HepG2 (cell line): ENCODE measurements at regions not wholly inside any gene's neighbourhood (a gene's known extent, or its start where the extent isn't known, plus 50 kb on each side); places are given as distances from the start of the nearest gene placed in this dataset.

Experiments used
- ATAC-seq: fragments of 200-7000 bp; cut with Tn5 transposase; 3 replicates; pipeline ENCODE4 v1.9.1; 2020; ENCODE audit warnings: mild to moderate bottlenecking, moderate library complexity
- BruUV-seq: library from RNA; stranded (reverse); fragments of 400-500 nt; replicated peaks from 2 replicates; lab custom pipeline; 2021; lab: Mats Ljungman, UMichigan
- CTCF ChIA-PET: fragments of 300-600 bp; formaldehyde crosslinking; extraction: SDS; loops from one replicate; lab custom pipeline; 2021; ENCODE audit warnings: low total read pairs, inconsistent platforms, low intra/inter-chr PET ratio; lab: Yijun Ruan, JAX
- POLR2A ChIA-PET: fragments of 350-600 bp; sonication (Branson Sonifier 250); formaldehyde crosslinking; loops from one replicate; lab custom pipeline; 2020; ENCODE audit warnings: antibody characterized with exemption, inconsistent platforms; lab: Yijun Ruan, JAX
- DNase-seq: peaks from one replicate; pipeline ENCODE4 v3.0.0-alpha.2; 2015; ENCODE audit warnings: low spot score
- FAIRE-seq: peaks from 3 replicates; lab custom pipeline; 2011; peaks lifted over from hg19 to GRCh38; lab: Jason Lieb, UNC
- H2AFZ ChIP-seq: one replicate; pipeline ENCODE4 v1.6.1; 2011; ENCODE audit warnings: low read length, inconsistent platforms
- H3K27ac ChIP-seq: fragments of 300-600 bp; 3 replicates; pipeline ENCODE4 v1.8.0; 2011; ENCODE audit warnings: mixed run types, mild to moderate bottlenecking, mixed read lengths, low read length, inconsistent platforms; ENCODE audit not compliant: insufficient read depth; ENCODE audit errors: extremely low read length
- H3K27me3 ChIP-seq, 2 experiments: fragments of 200-600 bp in 1 of 2; 2 replicates in 1 of 2; 3 replicates in 1 of 2; pipeline versions ENCODE4 v1.6.0 to v1.8.0; 2011; ENCODE audit warnings: low read length in 2 of 2, mild to moderate bottlenecking in 2 of 2, moderate library complexity in 2 of 2, inconsistent platforms in 1 of 2; ENCODE audit not compliant: insufficient read depth in 2 of 2, control insufficient read depth in 1 of 2
- H3K36me3 ChIP-seq, 2 experiments: fragments of 200-600 bp in 1 of 2; replicated peaks in 1 of 2; 2 replicates in 1 of 2; 3 replicates in 1 of 2; pipeline versions ENCODE4 v1.5.1 to v1.8.0; 2011; ENCODE audit warnings: low read length in 2 of 2, inconsistent platforms in 1 of 2; ENCODE audit not compliant: insufficient read depth in 2 of 2, control insufficient read depth in 1 of 2
- H3K4me1 ChIP-seq: 2 replicates; pipeline ENCODE4 v1.5.1; 2012; ENCODE audit warnings: low read length, inconsistent platforms; ENCODE audit not compliant: insufficient read depth
- H3K4me2 ChIP-seq: 2 replicates; pipeline ENCODE4 v1.6.0; 2011; ENCODE audit warnings: low read depth, low read length, inconsistent platforms
- H3K4me3 ChIP-seq, 3 experiments: fragments of 200-600 bp in 1 of 3; sonication (generic), shearing (Covaris generic) in 1 of 3; replicated peaks in 1 of 3; 2 replicates each; pipeline ENCODE4 v1.5.1; 2011 to 2016; ENCODE audit warnings: low read length in 3 of 3, inconsistent platforms in 2 of 3, low read depth in 2 of 3, mild to moderate bottlenecking in 2 of 3, control low read depth in 1 of 3, mixed read lengths in 1 of 3; ENCODE audit not compliant: insufficient read depth in 1 of 3
- H3K79me2 ChIP-seq: one replicate; pipeline ENCODE4 v1.6.1; 2011; ENCODE audit warnings: low read length, inconsistent platforms; ENCODE audit not compliant: insufficient read depth
- H3K9ac ChIP-seq: 2 replicates; pipeline ENCODE4 v1.6.0; 2011; ENCODE audit warnings: mild to moderate bottlenecking, low read depth, low read length, inconsistent platforms; ENCODE audit not compliant: insufficient read depth
- H3K9me3 ChIP-seq: 2 replicates; pipeline ENCODE4 v1.5.1; 2012; ENCODE audit warnings: mild to moderate bottlenecking, low read length
- H4K20me1 ChIP-seq: 2 replicates; pipeline ENCODE4 v1.6.0; 2011; ENCODE audit warnings: inconsistent platforms, mild to moderate bottlenecking, low read length, moderate library complexity; ENCODE audit not compliant: insufficient read depth
- GFI1 ChIP-seq: sonication (generic); formaldehyde crosslinking; IDR thresholded peaks from 2 replicates; pipeline ENCODE4 v1.5.0; 2020; ENCODE audit warnings: missing genetic modification reagents, mild to moderate bottlenecking, borderline replicate concordance
- IKZF1 ChIP-seq: fragments of 450-650 bp; IDR thresholded peaks from 2 replicates; pipeline ENCODE4 v1.7.1; 2016
- KDM3A ChIP-seq: IDR thresholded peaks from 2 replicates; pipeline ENCODE4 v1.6.1; 2018; ENCODE audit warnings: low read depth, missing compliant biosample characterization
- NR2F6 ChIP-seq, 2 experiments: IDR thresholded peaks; 2 replicates each; pipeline ENCODE4 v1.6.1; 2016; ENCODE audit warnings: antibody characterized with exemption in 1 of 2, mild to moderate bottlenecking in 1 of 2
- SOX13 ChIP-seq, 3 experiments: fragments of 450-650 bp in 1 of 3; sonication (generic) in 1 of 3; formaldehyde crosslinking in 1 of 3; IDR thresholded peaks in 2 of 3; conservative IDR thresholded peaks in 1 of 3; 2 replicates each; pipeline versions ENCODE4 v1.5.0 to v1.6.1; 2016 to 2020; ENCODE audit warnings: antibody characterized with exemption in 1 of 3, mild to moderate bottlenecking in 1 of 3, missing compliant biosample characterization in 1 of 3, missing genetic modification reagents in 1 of 3, moderate library complexity in 1 of 3
- ZNF501 ChIP-seq: sonication (generic); formaldehyde crosslinking; IDR thresholded peaks from 2 replicates; pipeline ENCODE4 v1.5.1; 2020; ENCODE audit warnings: mild to moderate bottlenecking, moderate library complexity, missing genetic modification reagents
- ZNF7 ChIP-seq: IDR thresholded peaks from 2 replicates; pipeline ENCODE4 v1.6.1; 2016; ENCODE audit warnings: missing biosample characterization, missing genetic modification reagents
- ZNF747 ChIP-seq: sonication (generic); formaldehyde crosslinking; IDR thresholded peaks from 2 replicates; pipeline ENCODE4 v1.8.1; 2023; ENCODE audit warnings: missing genetic modification reagents, mild to moderate bottlenecking, borderline replicate concordance
- ZNF883 ChIP-seq: sonication (generic); formaldehyde crosslinking; IDR thresholded peaks from 2 replicates; pipeline ENCODE4 v1.5.1; 2020; ENCODE audit warnings: mild to moderate bottlenecking, missing genetic modification reagents; ENCODE audit errors: not compliant biosample characterization
- WGBS: methylation state at CpG from one replicate; pipeline ENCODE4 v1.1.6; 2017; ENCODE audit warnings: low lambda C conversion rate; 5-methylcytosine and 5-hydroxymethylcytosine counted together
- in situ Hi-C: cut with HindIII; loops from 2 replicates; pipeline ENCODE4 v1.10.0; 2017; ENCODE audit warnings: low pct_unique_long_range_greater_than_20kb; ENCODE audit not compliant: extremely low pct_ligation_motif_present
- intact Hi-C: fragments of 100-400 bp; cut with micrococcal nuclease; formaldehyde crosslinking; loops from one replicate; pipeline ENCODE4 v1.10.0; 2022; ENCODE audit not compliant: unreplicated experiment
- TF ChIP-seq, protein P1 (sequence below): sonication (generic); formaldehyde crosslinking; IDR thresholded peaks from 2 replicates; pipeline ENCODE4 v1.8.1; 2023; ENCODE audit warnings: mild to moderate bottlenecking, missing genetic modification reagents, borderline replicate concordance
- TF ChIP-seq, protein P2 (sequence below): sonication (generic); formaldehyde crosslinking; IDR thresholded peaks from 2 replicates; pipeline ENCODE4 v1.4.0; 2020; ENCODE audit warnings: mild to moderate bottlenecking, missing genetic modification reagents
- TF ChIP-seq, protein P3 (sequence below): sonication (generic); formaldehyde crosslinking; IDR thresholded peaks from 2 replicates; pipeline ENCODE4 v1.4.0; 2020; ENCODE audit warnings: low read depth, missing genetic modification reagents

DNA sequence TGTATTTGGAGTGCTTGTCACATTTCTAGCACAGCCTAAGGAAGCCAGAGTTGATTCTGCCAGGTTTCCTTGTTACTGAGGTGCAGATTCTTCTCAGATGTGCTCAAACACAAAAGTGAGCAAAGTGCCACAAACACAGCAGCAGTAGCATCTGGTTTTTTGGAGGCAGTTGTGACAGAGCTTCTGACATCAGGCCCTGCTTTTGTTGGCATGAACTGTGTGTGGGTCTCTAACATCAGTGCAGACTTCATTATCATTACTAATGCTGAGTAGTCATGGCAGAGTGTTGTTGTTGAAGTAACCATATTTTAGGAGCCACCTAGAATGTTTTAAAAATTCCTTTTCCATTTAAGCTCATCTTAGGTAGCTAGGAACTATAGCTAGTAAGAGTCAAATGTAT lies 656.6 kb downstream of the ANKRD50 start:
- intact Hi-C loops, result loop anchor here (5.0 kb wide), 1 partner anchor 741 kb away; no protein-coding TSS in a partner anchor
- H3K27me3 ChIP-seq, result no peaks in the 10 kb centered on the region; a peak in 1 of 5 replicates
- no peak for ATAC-seq
- no peak overlapping the region for H3K27ac ChIP-seq
- FAIRE-seq, result no peak
- no peak overlapping the region for H3K4me2 ChIP-seq
- no peaks in the 10 kb centered on the region for H3K36me3 ChIP-seq
- no peaks in the 10 kb centered on the region for H4K20me1 ChIP-seq
- H3K9me3 ChIP-seq, result no peaks in the 10 kb centered on the region
- no TSS peak for BruUV-seq
- TF ChIP-seq ZNF501 (no peak), ZNF883 (CRISPR knock-in tag) (no peak)
- TF ChIP-seq, protein P1, sequence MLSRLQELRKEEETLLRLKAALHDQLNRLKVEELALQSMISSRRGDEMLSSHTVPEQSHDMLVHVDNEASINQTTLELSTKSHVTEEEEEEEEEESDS (CRISPR knock-in tag), result no peak
- TF ChIP-seq, protein P2, sequence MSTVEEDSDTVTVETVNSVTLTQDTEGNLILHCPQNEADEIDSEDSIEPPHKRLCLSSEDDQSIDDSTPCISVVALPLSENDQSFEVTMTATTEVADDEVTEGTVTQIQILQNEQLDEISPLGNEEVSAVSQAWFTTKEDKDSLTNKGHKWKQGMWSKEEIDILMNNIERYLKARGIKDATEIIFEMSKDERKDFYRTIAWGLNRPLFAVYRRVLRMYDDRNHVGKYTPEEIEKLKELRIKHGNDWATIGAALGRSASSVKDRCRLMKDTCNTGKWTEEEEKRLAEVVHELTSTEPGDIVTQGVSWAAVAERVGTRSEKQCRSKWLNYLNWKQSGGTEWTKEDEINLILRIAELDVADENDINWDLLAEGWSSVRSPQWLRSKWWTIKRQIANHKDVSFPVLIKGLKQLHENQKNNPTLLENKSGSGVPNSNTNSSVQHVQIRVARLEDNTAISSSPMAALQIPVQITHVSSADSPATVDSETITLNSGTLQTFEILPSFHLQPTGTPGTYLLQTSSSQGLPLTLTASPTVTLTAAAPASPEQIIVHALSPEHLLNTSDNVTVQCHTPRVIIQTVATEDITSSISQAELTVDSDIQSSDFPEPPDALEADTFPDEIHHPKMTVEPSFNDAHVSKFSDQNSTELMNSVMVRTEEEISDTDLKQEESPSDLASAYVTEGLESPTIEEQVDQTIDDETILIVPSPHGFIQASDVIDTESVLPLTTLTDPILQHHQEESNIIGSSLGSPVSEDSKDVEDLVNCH (CRISPR knock-in tag), result no peak
- no peak overlapping the region for H3K9ac ChIP-seq
- no peak for DNase-seq
- in situ Hi-C loops, result no loop called here
- ChIA-PET POLR2A (no interaction called here), CTCF (no interaction called here)
- H3K4me3 ChIP-seq, result no peak overlapping the region
- H3K4me1 ChIP-seq, result peaks cover 6% of the 10 kb centered on the region; the same call in 1 of the 2 replicates
- H2AFZ ChIP-seq, result no peak overlapping the region
- H3K79me2 ChIP-seq, result no peaks in the 10 kb centered on the region

DNA sequence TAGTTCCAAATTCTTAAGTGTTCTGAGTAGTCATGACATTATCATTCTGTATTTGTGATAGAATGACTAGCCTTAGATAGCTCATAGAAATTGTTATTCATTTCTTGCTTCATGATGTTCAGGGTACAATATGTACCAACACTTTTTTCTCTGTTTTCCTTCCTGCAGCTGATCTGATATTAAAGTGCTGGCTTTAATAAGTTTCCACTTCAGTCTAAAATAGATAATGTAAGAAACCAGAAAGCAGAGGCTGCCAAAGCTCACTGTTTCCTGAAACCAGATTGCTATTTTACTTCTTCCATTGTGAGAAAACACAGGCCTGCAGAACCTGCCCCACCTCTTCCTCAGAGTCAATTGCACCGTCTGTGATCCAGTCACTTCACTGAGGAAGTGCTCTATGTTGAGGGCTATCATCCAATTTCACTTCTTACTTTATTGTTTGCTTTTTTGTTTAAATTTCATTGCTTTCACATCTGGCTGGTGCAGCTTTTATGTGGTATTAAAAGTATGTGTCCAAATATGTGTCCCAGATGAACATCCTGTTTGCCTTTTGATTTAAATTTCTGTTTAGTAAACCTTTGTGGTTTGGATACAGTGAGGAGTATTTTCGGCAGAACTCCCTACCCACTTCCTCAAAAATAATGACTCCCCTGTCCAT lies 652.1 kb downstream of the ANKRD50 start:
- Histone ChIP-seq H2AFZ (no peak overlapping the region), H3K27ac (no peak overlapping the region), H3K4me1 (no peaks in the 10 kb centered on the region), H3K27me3 (no peaks in the 10 kb centered on the region), H3K79me2 (no peaks in the 10 kb centered on the region), H3K9ac (no peak overlapping the region), H4K20me1 (no peaks in the 10 kb centered on the region), H3K36me3 (no peaks in the 10 kb centered on the region), H3K4me3 (no peak overlapping the region), H3K4me2 (no peak overlapping the region), H3K9me3 (no peaks in the 10 kb centered on the region)
- in situ Hi-C loops (no loop called here), intact Hi-C loops (no loop called here)
- 5% methylated on average over 2 of the region's 2 CpGs for WGBS
- POLR2A ChIA-PET, result no interaction called here
- DNase-seq (no peak), ATAC-seq (no peak), FAIRE-seq (no peak)
- BruUV-seq, result no TSS peak
- CTCF ChIA-PET, result no interaction called here
- TF ChIP-seq ZNF747 (CRISPR knock-in tag), result no peak
- TF ChIP-seq GFI1 (CRISPR knock-in tag), result no peak
- no peak for TF ChIP-seq IKZF1
- TF ChIP-seq SOX13 (IDR thresholded peaks at IDR 0.05), result no peak
- no peak for TF ChIP-seq SOX13 (CRISPR knock-in tag; conservative IDR thresholded peaks at IDR 0.05 in 1 of 2, IDR thresholded peaks at IDR 0.05 in 1 of 2)
- no peak for TF ChIP-seq KDM3A (CRISPR knock-in tag)
- TF ChIP-seq NR2F6 (IDR thresholded peaks at IDR 0.05), result no peak
- TF ChIP-seq NR2F6 (CRISPR knock-in tag; IDR thresholded peaks at IDR 0.05), result no peak
- TF ChIP-seq, protein P3, sequence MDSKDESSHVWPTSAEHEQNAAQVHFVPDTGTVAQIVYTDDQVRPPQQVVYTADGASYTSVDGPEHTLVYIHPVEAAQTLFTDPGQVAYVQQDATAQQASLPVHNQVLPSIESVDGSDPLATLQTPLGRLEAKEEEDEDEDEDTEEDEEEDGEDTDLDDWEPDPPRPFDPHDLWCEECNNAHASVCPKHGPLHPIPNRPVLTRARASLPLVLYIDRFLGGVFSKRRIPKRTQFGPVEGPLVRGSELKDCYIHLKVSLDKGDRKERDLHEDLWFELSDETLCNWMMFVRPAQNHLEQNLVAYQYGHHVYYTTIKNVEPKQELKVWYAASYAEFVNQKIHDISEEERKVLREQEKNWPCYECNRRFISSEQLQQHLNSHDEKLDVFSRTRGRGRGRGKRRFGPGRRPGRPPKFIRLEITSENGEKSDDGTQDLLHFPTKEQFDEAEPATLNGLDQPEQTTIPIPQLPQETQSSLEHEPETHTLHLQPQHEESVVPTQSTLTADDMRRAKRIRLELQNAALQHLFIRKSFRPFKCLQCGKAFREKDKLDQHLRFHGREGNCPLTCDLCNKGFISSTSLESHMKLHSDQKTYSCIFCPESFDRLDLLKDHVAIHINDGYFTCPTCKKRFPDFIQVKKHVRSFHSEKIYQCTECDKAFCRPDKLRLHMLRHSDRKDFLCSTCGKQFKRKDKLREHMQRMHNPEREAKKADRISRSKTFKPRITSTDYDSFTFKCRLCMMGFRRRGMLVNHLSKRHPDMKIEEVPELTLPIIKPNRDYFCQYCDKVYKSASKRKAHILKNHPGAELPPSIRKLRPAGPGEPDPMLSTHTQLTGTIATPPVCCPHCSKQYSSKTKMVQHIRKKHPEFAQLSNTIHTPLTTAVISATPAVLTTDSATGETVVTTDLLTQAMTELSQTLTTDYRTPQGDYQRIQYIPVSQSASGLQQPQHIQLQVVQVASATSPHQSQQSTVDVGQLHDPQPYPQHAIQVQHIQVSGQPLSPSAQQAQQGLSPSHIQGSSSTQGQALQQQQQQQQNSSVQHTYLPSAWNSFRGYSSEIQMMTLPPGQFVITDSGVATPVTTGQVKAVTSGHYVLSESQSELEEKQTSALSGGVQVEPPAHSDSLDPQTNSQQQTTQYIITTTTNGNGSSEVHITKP (CRISPR knock-in tag), result no peak
- no peak for TF ChIP-seq ZNF7
